Neural cell (in vitro differentiated cells): ENCODE measurements at regions not wholly inside any gene's neighbourhood (a gene's known extent, or its start where the extent isn't known, plus 50 kb on each side); places are given as distances from the start of the nearest gene placed in this dataset.
A peak's percentile ranks its signal among the peaks of the same experiment; 100 is the strongest.

Source experiments
- H2AFZ ChIP-seq: fragments of 200-600, 300-800 bp; sonication (generic), shearing (Covaris generic); 2 replicates; pipeline ENCODE4 v1.6.0; 2014; ENCODE audit warnings: low read depth, mild to moderate bottlenecking, antibody characterized with exemption, low read length, moderate library complexity
- H3F3A ChIP-seq: fragments of 200-600 bp; shearing (Covaris generic); 2 replicates; pipeline ENCODE4 v1.6.1; 2016; ENCODE audit warnings: mild to moderate bottlenecking, moderate library complexity, mixed read lengths, antibody characterized with exemption, low read length; ENCODE audit not compliant: insufficient read depth, poor library complexity, severe bottlenecking
- H3K27ac ChIP-seq: fragments of 200-600, 300-800 bp; sonication (generic), shearing (Covaris generic); 2 replicates; pipeline ENCODE4 v1.5.1; 2014; ENCODE audit warnings: mild to moderate bottlenecking, low read length, moderate library complexity
- H3K27me3 ChIP-seq: fragments of 300-800, 200-600 bp; sonication (generic), shearing (Covaris generic); 2 replicates; pipeline ENCODE4 v1.6.0; 2014; ENCODE audit warnings: mild to moderate bottlenecking, low read depth, low read length, moderate library complexity; ENCODE audit not compliant: insufficient read depth
- H3K36me3 ChIP-seq: fragments of 300-800, 200-600 bp; sonication (generic), shearing (Covaris generic); 2 replicates; pipeline ENCODE4 v1.5.1; 2014; ENCODE audit warnings: mild to moderate bottlenecking, antibody characterized with exemption, low read length, moderate library complexity; ENCODE audit not compliant: insufficient read depth
- H3K4me2 ChIP-seq: fragments of 300-800, 200-600 bp; sonication (generic), shearing (Covaris generic); 2 replicates; pipeline ENCODE4 v1.6.0; 2014; ENCODE audit warnings: mild to moderate bottlenecking, low read length
- H3K4me3 ChIP-seq: fragments of 300-800, 200-600 bp; sonication (generic), shearing (Covaris generic); 2 replicates; pipeline ENCODE4 v1.5.1; 2014; ENCODE audit warnings: mild to moderate bottlenecking, low read length, moderate library complexity
- H3K79me2 ChIP-seq: fragments of 200-600 bp; shearing (Covaris generic); replicated peaks from 2 replicates; pipeline ENCODE4 v1.6.0; 2014; ENCODE audit warnings: mild to moderate bottlenecking, low read length, moderate library complexity; ENCODE audit not compliant: insufficient read depth
- H3K9ac ChIP-seq: fragments of 300-800, 200-600 bp; sonication (generic), shearing (Covaris generic); 2 replicates; pipeline ENCODE4 v1.6.1; 2016; ENCODE audit warnings: mild to moderate bottlenecking, low read length, mixed read lengths
- H3K9me2 ChIP-seq: fragments of 200-600 bp; shearing (Covaris generic); 2 replicates; pipeline ENCODE4 v1.6.1; 2016; ENCODE audit warnings: mild to moderate bottlenecking, low read length, mixed read lengths; ENCODE audit not compliant: insufficient read depth
- H3K9me3 ChIP-seq: fragments of 200-600, 300-800 bp; sonication (generic), shearing (Covaris generic); 2 replicates; pipeline ENCODE4 v1.6.1; 2016; ENCODE audit warnings: mild to moderate bottlenecking, mixed run types, low read length, moderate library complexity, mixed read lengths
- H4K20me1 ChIP-seq: fragments of 200-600 bp; shearing (Covaris generic); 2 replicates; pipeline ENCODE4 v1.6.1; 2016; ENCODE audit warnings: mild to moderate bottlenecking, mixed run types; ENCODE audit not compliant: insufficient read depth
- CTCF ChIP-seq: fragments of 450-650 bp; IDR thresholded peaks from 2 replicates; pipeline ENCODE4 v1.5.1; 2014; ENCODE audit warnings: antibody characterized with exemption, mild to moderate bottlenecking, moderate library complexity; ENCODE audit not compliant: poor library complexity, severe bottlenecking
- EP300 ChIP-seq: fragments of 450-650 bp; conservative IDR thresholded peaks from 2 replicates; pipeline ENCODE4 v1.6.1; 2014; ENCODE audit warnings: antibody characterized with exemption, mild to moderate bottlenecking, moderate library complexity; ENCODE audit not compliant: poor library complexity, severe bottlenecking
- EZH2 ChIP-seq: fragments of 200-600, 300-800 bp; shearing (Covaris generic), sonication (generic); IDR thresholded peaks from 2 replicates; pipeline ENCODE4 v1.6.1; 2014; ENCODE audit warnings: antibody characterized with exemption, low read length, borderline replicate concordance, mild to moderate bottlenecking; ENCODE audit not compliant: insufficient read depth, poor library complexity, severe bottlenecking
- MXI1 ChIP-seq: fragments of 450-650 bp; conservative IDR thresholded peaks from 2 replicates; pipeline ENCODE4 v1.6.1; 2014; ENCODE audit warnings: antibody characterized with exemption, mild to moderate bottlenecking; ENCODE audit not compliant: poor library complexity, severe bottlenecking
- POLR2AphosphoS5 ChIP-seq: IDR thresholded peaks from 2 replicates; pipeline ENCODE4 v1.6.1; 2012
- RAD21 ChIP-seq: fragments of 450-650 bp; conservative IDR thresholded peaks from 2 replicates; pipeline ENCODE4 v1.6.1; 2014; ENCODE audit warnings: antibody characterized with exemption, mild to moderate bottlenecking, moderate library complexity
- SMC3 ChIP-seq: fragments of 450-650 bp; conservative IDR thresholded peaks from 2 replicates; pipeline ENCODE4 v1.6.1; 2014; ENCODE audit warnings: antibody characterized with exemption, mild to moderate bottlenecking, moderate library complexity; ENCODE audit not compliant: poor library complexity
- TAF1 ChIP-seq: IDR thresholded peaks from 2 replicates; pipeline ENCODE4 v1.6.1; 2012; ENCODE audit warnings: low read depth
- TF ChIP-seq, protein P1 (sequence below): IDR thresholded peaks from 2 replicates; pipeline ENCODE4 v1.6.1; 2012; ENCODE audit warnings: borderline replicate concordance

- Histone ChIP-seq H3K9me3 (no peaks in the 10 kb centered on the region), H3K27ac (peak overlapping the region; percentile 85), H2AFZ (no peak overlapping the region), H3K4me2 (peak overlapping the region; percentile 13), H3F3A (no peaks in the 10 kb centered on the region), H3K79me2 (no peaks in the 10 kb centered on the region), H3K9ac (no peak overlapping the region), H3K36me3 (no peaks in the 10 kb centered on the region), H3K9me2 (no peaks in the 10 kb centered on the region), H3K27me3 (no peaks in the 10 kb centered on the region), H3K4me3 (peak overlapping the region; percentile 42), H4K20me1 (no peaks in the 10 kb centered on the region)
- TF ChIP-seq SMC3 (no peak), POLR2AphosphoS5 (peak; percentile 58)
- TF ChIP-seq, protein P1, sequence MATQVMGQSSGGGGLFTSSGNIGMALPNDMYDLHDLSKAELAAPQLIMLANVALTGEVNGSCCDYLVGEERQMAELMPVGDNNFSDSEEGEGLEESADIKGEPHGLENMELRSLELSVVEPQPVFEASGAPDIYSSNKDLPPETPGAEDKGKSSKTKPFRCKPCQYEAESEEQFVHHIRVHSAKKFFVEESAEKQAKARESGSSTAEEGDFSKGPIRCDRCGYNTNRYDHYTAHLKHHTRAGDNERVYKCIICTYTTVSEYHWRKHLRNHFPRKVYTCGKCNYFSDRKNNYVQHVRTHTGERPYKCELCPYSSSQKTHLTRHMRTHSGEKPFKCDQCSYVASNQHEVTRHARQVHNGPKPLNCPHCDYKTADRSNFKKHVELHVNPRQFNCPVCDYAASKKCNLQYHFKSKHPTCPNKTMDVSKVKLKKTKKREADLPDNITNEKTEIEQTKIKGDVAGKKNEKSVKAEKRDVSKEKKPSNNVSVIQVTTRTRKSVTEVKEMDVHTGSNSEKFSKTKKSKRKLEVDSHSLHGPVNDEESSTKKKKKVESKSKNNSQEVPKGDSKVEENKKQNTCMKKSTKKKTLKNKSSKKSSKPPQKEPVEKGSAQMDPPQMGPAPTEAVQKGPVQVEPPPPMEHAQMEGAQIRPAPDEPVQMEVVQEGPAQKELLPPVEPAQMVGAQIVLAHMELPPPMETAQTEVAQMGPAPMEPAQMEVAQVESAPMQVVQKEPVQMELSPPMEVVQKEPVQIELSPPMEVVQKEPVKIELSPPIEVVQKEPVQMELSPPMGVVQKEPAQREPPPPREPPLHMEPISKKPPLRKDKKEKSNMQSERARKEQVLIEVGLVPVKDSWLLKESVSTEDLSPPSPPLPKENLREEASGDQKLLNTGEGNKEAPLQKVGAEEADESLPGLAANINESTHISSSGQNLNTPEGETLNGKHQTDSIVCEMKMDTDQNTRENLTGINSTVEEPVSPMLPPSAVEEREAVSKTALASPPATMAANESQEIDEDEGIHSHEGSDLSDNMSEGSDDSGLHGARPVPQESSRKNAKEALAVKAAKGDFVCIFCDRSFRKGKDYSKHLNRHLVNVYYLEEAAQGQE = no peak
These were observed 195.7 kb upstream of the GK2 start for GRCh38 chr4:79603681-79604080.

DNA sequence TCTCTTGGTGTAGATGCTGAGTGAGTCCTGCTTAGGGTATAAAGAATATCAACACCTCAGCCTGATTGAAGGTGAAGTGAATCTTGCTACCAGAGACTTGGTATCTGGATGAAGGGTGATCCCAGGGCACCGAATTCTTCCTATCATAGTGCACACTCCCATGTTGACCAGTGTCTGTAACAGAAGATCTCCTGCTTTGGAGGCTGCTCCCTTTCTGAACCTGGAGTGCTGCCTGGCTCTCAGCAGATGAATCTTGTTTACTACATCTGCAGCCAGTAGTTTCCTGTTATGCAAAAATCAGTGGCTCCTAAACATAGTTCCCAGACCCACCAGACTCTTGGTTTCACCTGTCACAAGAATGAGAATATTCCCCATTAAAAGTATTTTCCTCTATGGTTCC lies 191.7 kb upstream of the GK2 start:
- H3K27me3 ChIP-seq = no peaks in the 10 kb centered on the region
- no peaks in the 10 kb centered on the region for H3K79me2 ChIP-seq
- no peaks in the 10 kb centered on the region for H3K9me2 ChIP-seq
- no peaks in the 10 kb centered on the region for H4K20me1 ChIP-seq
- no peaks in the 10 kb centered on the region for H3F3A ChIP-seq
- no peaks in the 10 kb centered on the region for H3K36me3 ChIP-seq
- no peak overlapping the region for H3K9ac ChIP-seq
- H2AFZ ChIP-seq = no peak overlapping the region
- no peak overlapping the region for H3K27ac ChIP-seq
- H3K4me3 ChIP-seq = no peak overlapping the region
- no peak overlapping the region for H3K4me2 ChIP-seq
- TF ChIP-seq TAF1 (no peak), MXI1 (no peak), CTCF (no peak), SMC3 (no peak), EZH2 (no peak), POLR2AphosphoS5 (no peak), EP300 (no peak), RAD21 (no peak)
- TF ChIP-seq, protein P1 = no peak
- H3K9me3 ChIP-seq = no peaks in the 10 kb centered on the region
